Sigmoid colon (tissue), 6 donors: ENCODE measurements at regions not wholly inside any gene's neighbourhood (a gene's known extent, or its start where the extent isn't known, plus 50 kb on each side); places are given as distances from the start of the nearest gene placed in this dataset.

Experiments
- DNase-seq: peaks from one replicate; pipeline ENCODE4 v3.0.0-alpha.2; 2019
- H3K27ac ChIP-seq, 4 donors: fragments of 200-600 bp; sonication (generic); one replicate each; pipeline ENCODE4 v1.5.1; 2016 to 2019; ENCODE audit warnings: mild to moderate bottlenecking in 1 of 4
- H3K27me3 ChIP-seq, 3 donors: fragments of 200-600 bp; sonication (generic); one replicate each; pipeline ENCODE4 v1.5.1; 2019; ENCODE audit warnings: mild to moderate bottlenecking in 1 of 3
- H3K36me3 ChIP-seq, 4 donors: fragments of 200-600 bp; sonication (generic); one replicate each; pipeline ENCODE4 v1.5.1; 2016 to 2019
- H3K4me1 ChIP-seq, 4 donors: fragments of 200-600 bp; sonication (generic); one replicate each; pipeline ENCODE4 v1.5.1; 2017 to 2019
- H3K4me3 ChIP-seq, 4 donors: fragments of 200-600 bp; sonication (generic); one replicate each; pipeline ENCODE4 v1.5.1; 2017 to 2019; ENCODE audit warnings: mild to moderate bottlenecking in 2 of 4, moderate library complexity in 1 of 4
- H3K9me3 ChIP-seq, 4 donors: fragments of 200-600 bp in 3 of 4; sonication (generic) in 3 of 4; one replicate each; pipeline versions ENCODE4 v1.5.1 to v1.6.1; 2013 to 2019
- EP300 ChIP-seq, 4 donors: sonication (generic); formaldehyde crosslinking; IDR thresholded peaks; one replicate each; pipeline ENCODE4 v1.6.1; 2017; ENCODE audit warnings: antibody characterized with exemption in 4 of 4
- POLR2A ChIP-seq, 2 donors: fragments of 450-650 bp; IDR thresholded peaks; one replicate each; pipeline ENCODE4 v1.6.1; 2016; ENCODE audit warnings: antibody characterized with exemption in 2 of 2, mild to moderate bottlenecking in 2 of 2, moderate library complexity in 2 of 2
- POLR2AphosphoS5 ChIP-seq, 4 donors: sonication (generic); formaldehyde crosslinking; IDR thresholded peaks; one replicate each; pipeline ENCODE4 v1.6.1; 2017; ENCODE audit warnings: antibody characterized with exemption in 4 of 4
- WGBS, 2 donors: extraction: QIAGEN DNeasy Blood & Tissue Kit; methylation state at CpG; one replicate each; pipeline ENCODE4 v1.1.7; 2013; 5-methylcytosine and 5-hydroxymethylcytosine counted together
- intact Hi-C: fragments of 100-400 bp; cut with DNase I; formaldehyde crosslinking; loops from one replicate; pipeline ENCODE4 v1.15.1; 2023
- TF ChIP-seq, protein P1 (sequence below), 4 experiments: fragments of 450-650 bp in 3 of 4; fragments of 200-600 bp in 1 of 4; IDR thresholded peaks; one replicate each; pipeline ENCODE4 v1.5.1; 2016 to 2019; ENCODE audit warnings: antibody characterized with exemption in 4 of 4, mild to moderate bottlenecking in 3 of 4, moderate library complexity in 2 of 4
- donor health status: healthy with polysubstance abuse.
- donor health status: healthy.

GRCh38 chr3:30982416-30983075 lies 88.1 kb upstream of the GADL1 start:
- no peaks in the 10 kb centered on the region for H3K36me3 ChIP-seq
- 81 to 89% methylated on average over 3 of the region's 3 CpGs for WGBS, 2 donors
- TF ChIP-seq, protein P1, sequence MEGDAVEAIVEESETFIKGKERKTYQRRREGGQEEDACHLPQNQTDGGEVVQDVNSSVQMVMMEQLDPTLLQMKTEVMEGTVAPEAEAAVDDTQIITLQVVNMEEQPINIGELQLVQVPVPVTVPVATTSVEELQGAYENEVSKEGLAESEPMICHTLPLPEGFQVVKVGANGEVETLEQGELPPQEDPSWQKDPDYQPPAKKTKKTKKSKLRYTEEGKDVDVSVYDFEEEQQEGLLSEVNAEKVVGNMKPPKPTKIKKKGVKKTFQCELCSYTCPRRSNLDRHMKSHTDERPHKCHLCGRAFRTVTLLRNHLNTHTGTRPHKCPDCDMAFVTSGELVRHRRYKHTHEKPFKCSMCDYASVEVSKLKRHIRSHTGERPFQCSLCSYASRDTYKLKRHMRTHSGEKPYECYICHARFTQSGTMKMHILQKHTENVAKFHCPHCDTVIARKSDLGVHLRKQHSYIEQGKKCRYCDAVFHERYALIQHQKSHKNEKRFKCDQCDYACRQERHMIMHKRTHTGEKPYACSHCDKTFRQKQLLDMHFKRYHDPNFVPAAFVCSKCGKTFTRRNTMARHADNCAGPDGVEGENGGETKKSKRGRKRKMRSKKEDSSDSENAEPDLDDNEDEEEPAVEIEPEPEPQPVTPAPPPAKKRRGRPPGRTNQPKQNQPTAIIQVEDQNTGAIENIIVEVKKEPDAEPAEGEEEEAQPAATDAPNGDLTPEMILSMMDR (IDR thresholded peaks at IDR 0.05) = no peak
- TF ChIP-seq POLR2A (IDR thresholded peaks at IDR 0.05) (no peak), POLR2AphosphoS5 (IDR thresholded peaks at IDR 0.05) (no peak), EP300 (IDR thresholded peaks at IDR 0.05) (no peak)
- no peak overlapping the region for H3K27ac ChIP-seq
- H3K27me3 ChIP-seq = no peaks in the 10 kb centered on the region
- intact Hi-C loops = no loop called here
- H3K4me1 ChIP-seq = no peaks in the 10 kb centered on the region
- H3K4me3 ChIP-seq = no peak overlapping the region
- H3K9me3 ChIP-seq = no peaks in the 10 kb centered on the region
- no peak for DNase-seq

GRCh38 chr3:30984855-30985749 lies 90.6 kb upstream of the GADL1 start:
- H3K9me3 ChIP-seq = no peaks in the 10 kb centered on the region
- no peak for TF ChIP-seq EP300 (IDR thresholded peaks at IDR 0.05)
- TF ChIP-seq, protein P1 (IDR thresholded peaks at IDR 0.05) = no peak
- TF ChIP-seq POLR2AphosphoS5 (IDR thresholded peaks at IDR 0.05) = no peak
- no peak for TF ChIP-seq POLR2A (IDR thresholded peaks at IDR 0.05)
- H3K27me3 ChIP-seq = no peaks in the 10 kb centered on the region
- DNase-seq = no peak
- H3K36me3 ChIP-seq = no peaks in the 10 kb centered on the region
- no peaks in the 10 kb centered on the region for H3K4me1 ChIP-seq
- intact Hi-C loops = no loop called here
- no peak overlapping the region for H3K4me3 ChIP-seq
- WGBS, 2 donors = 27 to 37% methylated on average over 4 of the region's 4 CpGs
- no peak overlapping the region for H3K27ac ChIP-seq

- no peak for TF ChIP-seq POLR2A (IDR thresholded peaks at IDR 0.05)
- no peak for TF ChIP-seq EP300 (IDR thresholded peaks at IDR 0.05)
- TF ChIP-seq, protein P1 (IDR thresholded peaks at IDR 0.05) = no peak
- no peak for TF ChIP-seq POLR2AphosphoS5 (IDR thresholded peaks at IDR 0.05)
- Histone ChIP-seq H3K27ac (no peak overlapping the region), H3K4me3 (no peak overlapping the region), H3K4me1 (no peaks in the 10 kb centered on the region), H3K9me3 (no peaks in the 10 kb centered on the region), H3K27me3 (no peaks in the 10 kb centered on the region), H3K36me3 (no peaks in the 10 kb centered on the region)
- no peak for DNase-seq
- intact Hi-C loops = no loop called here
- WGBS, 2 donors = 86 to 90% methylated on average over 3 of the region's 3 CpGs
These were observed 92.1 kb upstream of the GADL1 start for GRCh38 chr3:30986551-30986950.

DNA sequence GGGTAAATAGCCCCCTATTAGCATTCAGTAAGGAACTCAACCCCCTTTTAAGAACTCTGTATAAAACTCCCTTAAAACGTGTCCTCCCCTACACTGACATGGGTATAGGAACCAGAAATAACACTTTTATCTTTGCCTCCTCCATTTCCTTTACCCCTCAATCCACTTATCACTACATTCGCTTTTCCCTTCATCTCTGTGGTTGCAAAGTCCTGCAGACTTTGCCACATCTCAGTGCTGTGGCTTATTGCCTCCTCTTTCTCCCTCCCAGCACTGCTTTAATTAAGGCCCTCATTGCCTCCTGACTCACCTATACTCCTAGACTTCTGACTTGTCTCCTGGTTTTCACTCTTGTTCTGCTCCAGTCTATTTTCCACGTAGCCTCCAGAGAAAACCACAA lies 94.3 kb upstream of the GADL1 start:
- intact Hi-C loops = no loop called here
- TF ChIP-seq POLR2A (IDR thresholded peaks at IDR 0.05) = no peak
- TF ChIP-seq EP300 (IDR thresholded peaks at IDR 0.05) = no peak
- Histone ChIP-seq H3K36me3 (no peaks in the 10 kb centered on the region), H3K27me3 (no peaks in the 10 kb centered on the region), H3K4me3 (no peak overlapping the region), H3K4me1 (no peaks in the 10 kb centered on the region), H3K9me3 (no peaks in the 10 kb centered on the region), H3K27ac (no peak overlapping the region)
- DNase-seq = no peak
- 61 to 78% methylated on average over 3 of the region's 3 CpGs for WGBS, 2 donors

DNA sequence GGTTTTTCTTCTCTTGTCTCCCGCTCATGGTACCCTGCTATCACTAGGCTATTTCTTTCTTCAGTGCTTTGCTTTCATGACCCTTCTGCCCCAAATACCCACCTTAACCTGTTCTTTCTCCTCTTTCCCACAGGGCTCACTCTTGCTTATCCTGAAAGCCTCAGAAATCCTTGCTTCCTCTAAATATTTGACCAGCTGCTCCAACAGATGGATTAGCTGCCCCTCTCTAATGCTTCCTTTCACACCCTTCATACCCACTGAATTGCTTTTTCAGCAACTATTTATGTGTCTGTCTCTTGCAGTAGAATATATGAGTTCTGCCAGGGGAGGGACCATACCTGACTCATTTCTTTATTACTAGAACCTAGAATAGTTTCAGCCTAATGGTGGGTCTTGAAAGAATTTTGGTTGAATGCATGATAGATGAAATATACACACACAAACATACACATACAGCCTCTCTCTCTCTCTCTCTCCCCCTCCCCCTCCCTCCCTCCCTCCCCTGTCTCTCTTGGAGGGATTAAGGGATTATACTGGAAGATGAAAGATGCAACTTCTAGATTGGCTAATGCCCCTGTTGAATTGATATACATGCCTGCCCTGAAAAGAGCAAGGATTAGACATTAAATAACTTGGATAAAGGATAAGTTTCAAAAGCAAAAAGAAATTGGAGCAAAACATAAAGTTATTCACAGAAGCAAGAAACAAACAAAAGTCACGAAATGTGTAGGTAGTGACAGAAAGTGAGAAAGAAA lies 95.0 kb upstream of the GADL1 start:
- TF ChIP-seq EP300 (IDR thresholded peaks at IDR 0.05) (no peak), POLR2A (IDR thresholded peaks at IDR 0.05) (no peak), POLR2AphosphoS5 (IDR thresholded peaks at IDR 0.05) (no peak)
- TF ChIP-seq, protein P1 (IDR thresholded peaks at IDR 0.05) = no peak
- 90 to 94% methylated on average over 2 of the region's 2 CpGs for WGBS, 2 donors
- H3K4me1 ChIP-seq = no peaks in the 10 kb centered on the region
- no peaks in the 10 kb centered on the region for H3K27me3 ChIP-seq
- no peak overlapping the region for H3K4me3 ChIP-seq
- no peak overlapping the region for H3K27ac ChIP-seq
- H3K9me3 ChIP-seq = no peaks in the 10 kb centered on the region
- no peak for DNase-seq
- intact Hi-C loops = no loop called here
- H3K36me3 ChIP-seq = no peaks in the 10 kb centered on the region
